GM19467 (cell line): ENCODE measurements at regions not wholly inside any gene's neighbourhood (a gene's known extent, or its start where the extent isn't known, plus 50 kb on each side); places are given as distances from the start of the nearest gene placed in this dataset.

Experiments used
- ATAC-seq: cut with Tn5 transposase; IDR thresholded peaks from one replicate; pipeline ENCODE4 v1.9.1; 2021; ENCODE audit warnings: mild to moderate bottlenecking, moderate library complexity; ENCODE audit not compliant: unreplicated experiment

DNA sequence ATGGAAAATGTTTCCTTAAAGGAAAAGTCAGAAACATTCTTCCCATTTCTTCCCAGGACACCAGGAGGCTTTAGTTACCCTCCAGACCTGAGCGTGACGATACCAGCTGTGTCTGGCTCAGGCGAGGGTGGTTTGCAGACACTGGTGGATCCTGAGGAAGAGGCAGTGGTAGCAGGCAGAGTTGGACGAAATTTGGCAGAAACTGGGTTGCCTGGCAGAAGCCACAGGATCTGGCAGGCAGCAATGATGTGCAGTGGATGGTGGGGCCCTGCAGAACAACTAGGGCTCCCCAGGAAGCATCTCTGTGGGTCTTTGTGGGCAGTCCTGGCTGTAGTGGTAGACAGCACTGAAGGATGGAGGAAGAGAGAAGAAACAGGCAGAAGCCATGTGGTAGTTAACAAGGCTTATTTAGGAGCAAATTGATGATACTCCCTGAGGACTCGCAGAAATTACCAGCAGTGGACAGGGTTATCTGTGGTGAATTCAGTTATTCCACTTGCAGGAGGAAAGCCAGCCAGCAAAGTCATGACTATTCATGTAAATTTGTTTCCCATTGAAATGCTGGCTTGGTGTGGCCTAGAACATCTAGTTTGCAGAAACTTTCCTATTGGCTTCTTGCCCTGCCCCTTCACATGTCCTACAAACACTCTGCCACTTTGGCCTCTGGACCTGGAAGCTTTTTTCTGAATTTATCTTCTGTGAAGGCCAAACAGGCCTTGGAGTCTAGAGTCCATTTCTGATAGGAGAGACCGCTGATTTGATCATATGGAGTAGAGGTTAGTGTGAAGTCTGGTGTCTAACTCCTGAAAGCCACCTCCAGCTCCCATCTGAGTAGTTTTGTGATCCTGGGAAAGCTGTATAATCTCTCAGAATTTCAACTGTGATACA lies 212.0 kb downstream of the DMRT2 start:
- no peak for ATAC-seq

DNA sequence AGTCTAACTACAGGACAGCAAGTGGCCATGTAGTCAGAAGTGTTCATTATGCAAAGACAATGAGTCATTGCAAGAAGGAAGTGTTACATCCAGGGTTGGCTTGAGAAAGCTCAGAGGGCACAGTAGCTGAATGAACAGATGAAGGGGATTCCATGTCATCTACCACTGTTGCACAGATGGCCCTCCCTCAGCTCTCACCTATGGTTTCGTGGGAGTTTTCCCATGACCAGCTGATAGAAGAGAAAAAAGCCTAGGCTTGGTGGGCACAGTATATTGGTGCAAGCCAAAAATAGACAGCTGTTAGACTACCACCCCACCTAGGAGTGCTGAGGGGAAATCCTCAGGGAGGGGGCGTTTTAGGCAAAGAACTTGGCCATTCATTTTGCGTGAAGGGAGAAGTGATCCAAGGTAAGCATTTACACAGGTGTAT lies 217.0 kb downstream of the DMRT2 start:
- no peak for ATAC-seq

DNA sequence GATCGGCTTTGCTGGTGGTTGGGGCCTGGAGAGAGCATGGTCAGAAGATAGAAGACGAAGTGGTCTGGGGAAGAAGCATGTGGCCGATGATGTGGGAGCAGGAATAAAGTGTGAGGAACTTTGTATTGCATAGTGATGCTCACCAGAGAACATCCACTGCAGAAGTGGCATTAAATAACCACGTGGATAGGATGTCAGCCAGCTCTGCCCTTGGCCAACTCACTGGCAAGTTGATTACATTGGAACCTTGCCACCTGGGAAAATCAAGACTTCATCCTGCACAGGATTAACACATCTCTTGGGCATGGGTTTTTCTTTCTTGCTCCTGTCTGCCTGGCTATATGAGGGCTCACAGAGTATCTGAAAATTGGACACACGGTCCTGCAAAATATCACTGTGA lies 217.4 kb downstream of the DMRT2 start:
- ATAC-seq: no peak

DNA sequence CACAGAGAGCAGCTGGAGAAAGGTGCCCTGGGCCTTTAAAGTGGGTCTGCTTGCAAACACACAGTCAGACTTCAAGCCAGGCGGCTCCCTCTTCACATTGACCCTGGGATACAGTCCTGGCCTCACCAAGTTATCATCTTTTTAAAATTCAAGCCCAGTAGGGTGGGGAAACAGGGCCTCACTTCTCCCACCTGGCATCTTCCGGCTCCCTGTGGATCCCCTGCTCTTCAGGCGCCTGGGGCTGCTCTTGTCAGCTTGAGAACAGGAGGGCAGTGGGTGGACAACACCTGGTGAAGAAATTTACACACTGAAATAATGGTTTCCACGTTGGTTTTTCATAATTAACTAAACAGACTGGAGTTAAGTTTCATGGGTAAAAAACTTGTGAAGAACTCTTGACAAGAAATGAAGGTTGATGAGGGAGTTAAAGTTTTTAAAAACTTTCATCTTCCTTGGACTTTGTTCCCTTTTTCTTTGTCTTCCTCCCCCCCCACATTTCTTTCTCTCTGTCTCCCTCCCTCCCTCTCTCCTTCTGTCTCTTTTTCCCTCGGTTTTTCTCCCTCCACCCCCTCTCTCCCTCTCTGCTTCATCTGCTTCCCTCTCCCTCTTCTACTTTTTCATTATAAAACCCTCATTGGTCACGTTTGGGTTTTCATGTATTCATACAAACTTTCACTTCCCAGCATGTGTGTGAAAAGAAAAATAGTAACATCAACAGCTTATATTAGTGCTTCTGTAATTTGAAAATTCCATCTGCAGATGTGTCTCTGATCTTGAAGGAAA lies 219.6 kb downstream of the DMRT2 start:
- ATAC-seq: no peak

DNA sequence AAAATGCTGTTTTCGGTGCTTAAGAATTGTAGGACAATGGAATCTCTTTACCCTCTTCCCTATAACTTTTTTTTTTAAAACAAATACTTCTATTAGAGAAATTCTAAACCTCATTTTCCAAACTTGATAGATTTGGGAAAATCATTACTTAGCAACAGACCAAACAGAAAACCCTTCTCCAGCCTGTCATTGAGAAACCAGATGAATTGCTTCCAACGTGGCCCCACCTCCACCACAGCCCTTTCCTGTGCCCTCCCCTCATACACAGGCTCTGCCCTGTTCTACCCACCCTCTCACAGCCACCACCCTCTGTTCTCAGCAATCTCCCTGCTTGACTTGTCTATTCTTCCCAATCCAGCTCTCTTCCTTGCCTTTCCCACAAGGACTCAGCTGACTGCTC lies 221.2 kb downstream of the DMRT2 start:
- no peak for ATAC-seq

DNA sequence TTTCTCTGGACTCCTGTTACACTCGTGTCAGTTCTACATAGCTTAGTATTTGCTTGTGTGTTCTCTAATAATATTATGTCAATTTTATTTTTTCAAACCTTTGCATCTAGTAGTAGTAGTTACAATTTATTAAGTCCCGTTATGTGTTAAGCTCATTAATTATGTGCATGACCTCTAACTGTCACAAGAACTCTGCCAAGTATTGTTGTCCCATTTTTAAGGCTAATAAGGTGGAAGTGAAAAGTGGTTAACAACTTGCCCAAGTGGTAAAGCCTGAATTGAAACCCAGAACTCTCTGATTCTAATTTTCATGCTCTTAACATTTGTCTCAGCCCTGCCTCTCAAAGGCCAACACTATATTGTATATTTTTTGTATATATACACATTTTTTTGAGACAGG lies 221.6 kb downstream of the DMRT2 start:
- no peak for ATAC-seq

DNA sequence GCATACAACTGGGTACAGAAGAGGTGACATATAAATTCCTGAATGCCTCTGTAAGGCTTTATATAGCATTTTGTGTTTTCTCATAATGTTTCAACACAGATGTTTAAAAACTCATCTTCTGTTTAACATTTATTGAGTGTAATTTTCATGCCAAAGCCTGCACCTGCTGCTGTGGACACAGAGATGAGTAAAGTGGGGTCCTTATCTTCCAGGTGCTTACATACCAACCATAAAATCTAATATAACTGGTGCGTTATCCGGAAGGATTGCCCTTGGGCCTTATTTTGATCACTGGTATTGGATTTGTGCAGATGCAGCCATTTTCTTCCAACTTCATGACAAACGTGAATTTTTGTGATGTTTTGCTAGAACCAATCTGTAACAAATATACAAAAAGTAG lies 222.3 kb downstream of the DMRT2 start:
- ATAC-seq: no peak

DNA sequence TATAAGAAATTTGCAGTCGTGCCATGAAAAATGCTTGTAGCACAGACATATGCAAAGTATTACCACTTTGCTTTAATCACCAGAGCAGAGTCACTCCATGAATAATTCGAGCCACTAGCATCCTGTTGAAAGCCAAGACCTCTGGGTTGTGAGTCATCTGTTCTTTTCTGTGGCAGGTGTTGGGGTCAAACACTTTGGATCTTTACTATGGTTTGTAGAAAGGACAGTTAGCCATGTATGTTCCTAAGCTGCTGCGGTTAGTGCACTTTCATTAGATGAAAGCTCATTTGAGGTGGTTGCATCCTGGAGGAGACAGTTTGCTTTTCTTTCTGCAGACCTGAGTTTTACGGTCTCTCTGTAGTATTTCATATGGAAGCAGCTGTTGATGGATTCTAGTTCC lies 223.7 kb downstream of the DMRT2 start:
- ATAC-seq: no peak

DNA sequence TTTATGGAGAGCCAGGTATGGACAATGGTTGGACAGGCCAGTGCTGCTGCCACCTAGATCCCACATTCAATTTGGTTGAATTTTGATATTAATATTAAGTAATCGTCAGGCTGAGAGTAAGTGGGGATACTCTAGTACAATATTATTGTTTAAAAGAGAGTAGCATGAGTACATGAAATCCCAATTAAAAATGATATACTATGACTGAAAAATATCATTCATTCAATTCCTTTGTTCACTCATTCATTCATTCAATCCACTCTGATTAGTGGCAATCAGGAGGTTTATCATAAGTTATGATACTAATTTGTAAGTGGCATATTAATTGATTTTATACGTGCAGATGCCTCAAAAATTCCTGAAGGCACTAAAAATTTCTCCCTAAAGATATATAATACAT lies 224.2 kb downstream of the DMRT2 start:
- ATAC-seq: no peak

DNA sequence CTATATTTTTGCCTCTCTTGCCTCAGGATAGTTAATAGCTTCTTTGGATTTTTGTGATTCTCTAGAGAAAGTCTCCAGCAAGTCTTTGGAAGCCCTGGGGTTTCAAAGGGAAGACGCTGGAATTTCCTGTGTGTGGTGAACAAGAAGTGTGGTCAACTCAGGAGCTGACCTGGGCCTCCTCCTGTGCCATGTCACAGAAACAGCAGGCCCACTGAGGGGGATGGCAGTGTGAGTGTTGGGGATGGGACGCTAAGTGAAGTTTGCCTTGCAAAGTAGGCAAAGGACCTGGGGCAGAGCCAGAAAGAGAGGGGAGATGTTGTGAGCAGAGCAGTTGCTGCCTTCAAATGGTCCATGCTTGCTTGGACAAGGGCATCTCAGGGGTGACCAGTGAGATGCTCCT lies 226.3 kb downstream of the DMRT2 start:
- no peak for ATAC-seq

DNA sequence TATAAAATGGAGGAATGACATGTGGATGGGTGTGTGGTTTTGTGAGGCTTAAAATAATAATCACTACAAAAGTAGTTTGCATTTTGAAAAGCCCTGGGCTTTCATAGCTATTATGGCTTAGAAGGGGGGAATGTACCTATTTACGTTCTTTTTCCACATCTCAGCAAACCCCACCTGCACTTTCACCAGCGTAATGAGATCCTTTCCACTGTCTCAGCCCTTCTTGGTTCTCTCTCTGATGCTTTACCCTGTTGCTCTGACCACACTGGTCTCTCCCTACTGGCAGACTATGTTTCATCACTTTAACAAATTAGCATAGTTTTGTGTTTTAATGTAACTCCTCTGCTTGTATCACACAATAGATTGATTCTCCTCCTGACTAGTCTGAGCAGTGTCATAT lies 234.6 kb downstream of the DMRT2 start:
- ATAC-seq: no peak

DNA sequence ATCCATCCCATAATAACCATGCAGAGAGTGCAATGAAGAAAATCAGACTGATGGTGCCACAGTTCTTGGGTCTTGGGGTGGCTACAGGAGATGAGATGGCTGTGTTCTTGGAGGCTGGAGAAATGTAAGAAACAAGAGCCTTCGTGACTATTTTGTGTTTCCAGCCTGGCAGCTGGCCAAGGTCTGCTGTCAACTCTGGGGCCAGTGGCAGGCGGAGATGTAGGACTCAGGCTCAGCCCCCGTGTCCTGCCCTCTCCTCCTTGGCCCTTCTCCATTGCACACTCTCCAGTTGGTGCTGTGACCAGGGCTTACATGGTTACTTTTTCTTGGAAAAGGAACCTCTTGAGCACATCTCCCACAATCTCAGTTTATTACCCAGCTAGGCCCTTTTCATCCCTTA lies 235.4 kb downstream of the DMRT2 start:
- no peak for ATAC-seq

DNA sequence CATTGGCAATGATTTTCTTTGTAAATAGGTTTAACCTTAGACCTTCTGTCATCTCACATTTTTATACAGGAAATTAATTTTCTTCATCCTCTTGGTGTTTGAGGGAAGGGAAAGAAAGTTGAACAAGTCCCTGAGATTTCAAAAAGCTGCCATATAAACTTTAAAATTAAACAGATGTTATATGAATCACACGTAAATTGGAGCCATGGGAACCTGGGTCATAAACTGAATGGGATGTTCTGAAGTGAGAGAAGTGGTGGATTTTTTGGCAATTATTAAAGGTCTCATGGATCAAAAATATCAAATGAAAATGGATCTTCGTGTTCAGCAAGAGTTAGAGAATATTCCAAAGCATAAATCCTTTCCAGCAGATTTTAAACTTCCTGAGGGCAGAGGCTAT lies 242.2 kb downstream of the DMRT2 start:
- ATAC-seq: no peak

DNA sequence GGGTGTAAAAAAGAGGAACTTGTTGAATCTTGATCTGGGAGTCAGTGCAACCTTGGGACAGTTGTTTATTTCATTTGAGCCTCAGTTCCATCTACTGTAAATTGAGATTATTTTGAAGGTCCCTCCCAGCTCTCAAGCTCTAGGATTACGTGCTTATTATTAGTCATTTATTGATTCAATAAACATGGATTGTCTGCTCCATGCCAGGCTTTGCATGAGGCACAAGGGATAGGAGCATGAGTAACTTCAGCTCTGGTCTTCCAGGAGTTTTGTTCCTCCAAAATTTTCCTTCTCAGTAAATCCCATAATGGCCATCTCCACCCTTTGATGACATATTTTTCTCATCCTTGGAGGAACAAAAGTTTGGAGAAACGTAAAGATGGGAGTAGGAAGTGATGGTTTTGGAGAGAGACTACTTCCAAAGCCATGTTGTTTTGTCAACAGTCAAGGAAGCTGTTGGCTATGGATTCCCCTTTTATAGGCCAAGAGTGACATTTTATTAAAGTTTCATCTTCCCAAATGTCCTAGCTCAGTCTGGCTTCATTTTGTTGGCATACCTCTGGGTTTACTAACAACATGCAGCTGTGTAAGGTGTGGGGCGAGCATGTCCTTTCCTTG lies 244.6 kb downstream of the DMRT2 start:
- no peak for ATAC-seq

DNA sequence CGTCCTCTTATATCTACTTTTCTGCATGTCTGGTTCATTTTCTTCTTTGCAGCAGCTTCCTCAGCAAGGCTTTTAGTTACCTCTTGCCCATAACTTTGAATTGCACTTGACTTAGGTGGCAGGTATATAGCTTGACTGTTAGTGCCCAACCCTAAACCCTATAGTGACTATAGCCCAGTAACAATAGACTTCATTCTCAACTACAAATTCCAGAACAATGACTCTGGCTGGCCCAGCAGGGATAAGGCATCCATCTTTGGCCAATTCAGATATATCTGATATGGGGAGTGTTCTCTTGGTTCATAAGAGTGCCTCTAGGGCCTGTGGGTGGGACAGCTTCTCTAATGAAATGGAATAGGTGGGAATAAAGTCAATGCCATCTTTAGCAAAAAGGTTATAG lies 246.2 kb downstream of the DMRT2 start:
- ATAC-seq: no peak

DNA sequence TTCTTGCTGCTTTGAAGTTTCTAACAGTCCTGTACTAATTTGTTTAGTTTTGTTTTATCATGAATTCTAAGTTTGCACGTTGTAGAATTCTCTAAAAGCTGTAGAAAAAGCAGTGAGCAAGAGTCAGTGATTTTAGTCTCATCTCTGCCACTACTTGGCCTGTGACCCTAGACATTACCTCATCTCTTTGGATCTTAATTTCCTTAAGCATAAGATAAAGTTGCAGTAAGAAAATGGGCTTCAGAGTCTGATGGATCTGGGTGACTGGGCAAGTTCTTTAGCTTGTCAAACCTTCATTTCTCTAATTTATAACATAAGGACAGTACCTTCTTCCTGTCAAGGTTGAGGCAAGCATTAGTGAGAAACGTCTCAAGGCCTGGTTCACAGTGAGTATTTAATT lies 247.9 kb downstream of the DMRT2 start:
- ATAC-seq: no peak

DNA sequence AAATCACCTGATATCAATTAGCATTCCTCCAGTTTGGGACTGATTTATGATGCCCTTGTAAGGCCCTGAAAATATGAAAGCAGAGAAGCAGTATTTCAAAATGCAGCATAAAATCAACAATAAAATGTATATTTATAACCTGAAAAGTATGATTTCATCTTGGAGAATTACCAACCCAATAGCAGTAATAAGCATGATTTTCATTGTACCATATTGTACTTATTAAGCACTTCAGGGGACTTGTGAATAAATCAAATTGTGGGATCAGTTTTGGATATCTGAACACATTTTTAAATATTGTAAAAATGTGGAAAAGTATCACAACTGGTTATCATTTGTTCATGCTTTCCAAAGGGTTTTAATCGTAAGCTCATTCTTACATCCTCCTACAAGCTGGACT lies 250.8 kb downstream of the DMRT2 start:
- no peak for ATAC-seq

DNA sequence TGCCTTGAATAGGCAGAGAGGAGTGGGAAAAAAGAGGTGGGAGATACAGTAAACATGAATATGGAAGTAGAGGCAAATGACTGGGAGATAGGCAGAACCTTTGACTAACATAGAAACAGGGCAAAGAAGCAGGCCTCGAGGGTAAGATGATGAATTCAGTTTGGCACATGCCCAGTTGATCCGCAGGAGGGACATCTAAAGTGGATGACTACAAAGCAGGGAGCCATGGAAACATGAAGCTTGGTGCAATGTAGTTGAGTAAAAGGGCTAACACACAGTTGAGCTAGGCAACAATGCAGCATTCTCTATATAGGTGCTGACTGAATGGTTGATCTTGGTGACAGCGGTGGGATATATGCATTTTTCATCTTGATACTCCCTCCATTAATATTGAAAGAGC lies 253.8 kb downstream of the DMRT2 start:
- no peak for ATAC-seq

DNA sequence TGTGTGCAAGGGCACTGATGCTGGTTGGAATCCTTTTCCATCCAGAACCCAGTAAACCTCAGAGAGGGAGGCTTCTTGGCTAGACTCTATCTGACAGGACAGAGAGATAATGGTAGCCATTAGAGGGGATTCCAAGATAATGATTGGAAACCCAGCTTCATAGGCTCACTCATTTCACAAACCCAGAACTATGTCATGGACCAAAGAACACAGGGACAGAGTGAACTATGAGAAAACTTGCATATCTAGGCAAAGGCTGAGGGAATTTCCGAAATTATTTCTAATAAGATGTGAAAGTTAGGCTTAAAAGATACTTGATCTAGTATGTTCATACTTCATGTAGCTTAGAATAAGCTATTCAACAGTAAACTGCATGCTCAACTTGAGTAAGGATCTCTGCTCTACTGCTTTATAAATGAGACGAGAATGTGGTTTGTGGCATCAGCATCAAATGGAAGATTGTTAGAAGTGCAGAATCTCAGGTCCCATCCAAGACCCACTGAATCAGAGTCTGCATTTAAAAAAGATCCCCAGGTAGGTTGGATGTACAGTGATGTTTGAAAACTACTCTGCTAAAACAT lies 261.4 kb downstream of the DMRT2 start:
- ATAC-seq: no peak

DNA sequence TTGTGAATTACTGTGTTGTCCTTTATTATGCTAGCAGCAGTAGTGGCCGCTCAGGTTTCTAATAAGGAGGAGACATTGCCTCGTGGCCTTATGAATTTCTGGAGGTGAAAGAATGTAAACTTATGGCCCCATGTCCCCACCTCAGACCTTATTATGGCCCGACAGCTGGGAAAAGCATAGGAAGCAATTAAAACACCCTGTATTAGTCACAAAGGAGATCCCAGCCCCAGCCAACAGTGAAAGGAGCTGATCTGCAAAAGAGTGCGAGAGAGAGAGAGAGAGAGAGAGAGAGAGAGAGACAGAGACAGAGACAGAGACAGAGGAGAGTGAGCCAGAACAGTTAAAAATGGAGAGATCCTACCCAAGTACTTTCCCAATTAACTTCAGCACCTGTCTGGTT lies 269.3 kb downstream of the DMRT2 start:
- ATAC-seq: no peak

DNA sequence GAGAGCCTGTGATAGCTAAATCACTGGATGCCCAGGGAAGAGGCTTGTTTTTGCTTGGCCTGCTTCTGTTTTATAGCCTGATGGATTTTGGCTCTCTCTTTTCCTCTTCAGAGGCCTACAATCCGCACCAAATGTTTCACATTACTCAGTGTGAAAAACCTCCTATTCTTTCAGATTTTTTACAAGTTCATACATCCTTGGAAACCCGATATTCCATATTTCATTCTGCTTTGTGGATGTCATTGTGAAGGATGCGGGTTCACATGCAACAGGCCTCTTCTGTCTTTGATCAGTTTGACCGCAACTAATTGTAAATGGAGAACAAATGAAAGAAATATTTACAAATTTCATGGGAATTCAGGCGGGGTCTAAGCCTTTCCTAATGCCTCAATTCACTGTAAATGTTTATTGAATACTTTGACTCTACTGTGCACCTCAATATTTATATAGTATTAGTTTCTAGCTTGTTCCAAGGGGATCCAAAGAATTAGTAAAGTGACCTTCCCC lies 269.9 kb downstream of the DMRT2 start:
- no peak for ATAC-seq
